Activated CD8-positive, alpha-beta memory T cell treated with anti-CD3 and anti-CD28 coated beads, Interleukin-2, amount 50 U/mL, for 1 hour (primary cell): ENCODE measurements at regions not wholly inside any gene's neighbourhood (a gene's known extent, or its start where the extent isn't known, plus 50 kb on each side); places are given as distances from the start of the nearest gene placed in this dataset.
A peak's percentile ranks its signal among the peaks of the same experiment; 100 is the strongest.
"Not testable (repeated sequence)": the region's sequence is repeated elsewhere in the genome, so short reads cannot be mapped to it uniquely, and the experiment has no call there.

Experiments
- DNase-seq: peaks from one replicate; pipeline ENCODE4 v3.0.0-alpha.2; 2020; ENCODE audit errors: extremely low read depth

GRCh38 chr2:190150413-190150812 is 87.9 kb upstream of the MSTN start:
- DNase-seq = no peak

GRCh38 chr2:190149908-190150307 is 87.4 kb upstream of the MSTN start:
- DNase-seq = no peak

- no peak for DNase-seq
Measured at GRCh38 chr2:190149200-190149599, 86.7 kb upstream of the MSTN start.

DNA sequence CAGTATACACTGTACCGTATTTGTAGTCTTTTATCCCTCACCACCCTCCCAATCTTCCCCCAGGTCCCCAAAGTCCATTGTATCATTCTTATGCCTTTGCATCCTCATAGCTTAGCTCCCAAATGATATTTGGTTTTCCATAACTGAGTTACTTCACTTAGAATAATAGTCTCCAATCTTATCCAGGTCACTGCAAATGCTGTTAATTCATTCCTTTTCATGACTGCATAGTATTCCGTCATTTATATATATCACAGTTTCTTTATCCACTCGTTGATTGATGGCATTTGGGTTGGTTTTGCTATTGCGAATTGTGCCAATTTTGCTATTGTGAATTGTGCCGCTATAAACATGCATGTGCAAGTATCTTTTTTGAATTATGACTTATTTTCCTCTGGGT is 83.6 kb upstream of the MSTN start:
- not testable (repeated sequence) for DNase-seq

- DNase-seq = not testable (repeated sequence)
Measured at GRCh38 chr2:190140474-190140873, 77.9 kb upstream of the MSTN start.

DNA sequence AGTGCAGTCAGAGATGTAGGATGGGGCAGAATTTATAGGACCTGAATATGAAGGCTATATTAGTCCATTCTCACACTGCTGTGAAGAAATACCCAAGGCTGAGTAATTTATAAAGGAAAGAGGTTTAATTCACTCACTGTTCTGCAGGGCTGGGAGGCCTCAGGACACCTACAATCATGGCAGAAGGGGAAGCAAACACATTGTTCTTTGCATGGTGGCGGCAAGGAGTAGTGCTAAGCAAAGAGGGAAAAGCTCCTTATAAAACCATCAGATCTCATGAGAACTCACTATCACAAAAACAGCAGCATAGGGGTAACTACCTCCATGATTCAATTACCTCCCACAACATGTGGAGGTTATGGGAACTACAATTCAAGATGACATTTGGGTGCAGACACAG is 76.8 kb upstream of the MSTN start:
- no peak for DNase-seq

- DNase-seq = no peak
Measured at GRCh38 chr2:190138032-190138431, 75.5 kb upstream of the MSTN start.

DNA sequence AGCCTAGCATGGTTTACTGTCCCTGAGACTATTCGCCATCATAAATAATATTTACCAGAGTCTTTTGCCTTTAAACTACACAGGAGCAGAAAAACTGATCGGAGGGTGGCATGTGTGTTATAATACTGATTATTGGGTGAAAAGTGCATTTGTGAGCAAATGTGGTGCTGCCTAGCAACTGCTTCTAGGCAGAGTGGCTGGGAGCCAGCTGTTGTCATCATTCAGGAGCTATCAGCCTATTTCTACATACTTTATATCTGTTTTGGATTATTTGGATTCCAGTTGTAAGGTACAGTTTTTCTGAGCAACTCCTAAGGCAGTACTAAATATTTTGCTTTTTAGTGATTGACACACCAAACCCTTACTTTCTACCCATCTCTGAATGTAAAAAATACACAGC is 75.0 kb upstream of the MSTN start:
- DNase-seq = no peak

GRCh38 chr2:190136825-190137224 is 74.3 kb upstream of the MSTN start:
- DNase-seq = no peak

DNA sequence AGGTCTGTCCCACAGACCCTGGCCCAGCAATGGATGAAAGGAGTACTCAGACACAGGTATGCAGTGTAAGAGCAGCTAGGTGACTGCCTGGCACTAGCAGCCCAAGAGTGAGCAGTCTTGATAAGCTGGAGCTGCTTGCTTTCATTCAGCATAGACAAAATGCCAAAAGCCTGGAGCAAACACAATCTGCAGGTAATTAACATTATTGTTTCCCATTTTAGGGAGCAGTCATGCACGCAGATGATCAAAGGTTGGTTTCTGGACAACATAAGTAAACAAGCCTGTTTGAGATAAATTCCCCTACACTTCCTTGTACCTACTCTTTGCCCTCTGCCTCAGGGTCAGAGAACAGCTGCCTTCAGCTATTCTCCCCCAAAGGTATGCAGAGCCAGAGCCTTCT is 73.7 kb upstream of the MSTN start:
- no peak for DNase-seq

GRCh38 chr2:190129421-190130199 is 67.1 kb upstream of the MSTN start:
- DNase-seq = no peak

DNA sequence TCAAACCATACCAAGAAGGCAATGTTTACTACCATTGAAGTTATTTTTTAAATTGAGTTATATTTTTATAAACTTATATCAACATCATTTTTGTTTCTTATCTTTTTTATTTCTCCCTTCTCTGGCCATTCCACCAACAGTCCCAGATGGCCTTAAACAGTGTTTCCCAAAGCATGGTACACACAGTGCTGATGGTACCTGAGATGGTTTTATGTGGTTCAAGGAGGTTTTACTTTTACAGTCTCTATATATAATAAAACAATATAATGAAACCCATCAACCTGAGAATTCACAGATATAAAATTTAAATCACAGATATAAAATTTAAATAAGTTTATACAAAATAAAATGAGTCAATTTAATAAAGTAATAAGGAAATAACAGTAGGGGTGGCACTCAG is 65.1 kb upstream of the MSTN start:
- DNase-seq = no peak

- no peak for DNase-seq
Measured at GRCh38 chr2:190126798-190127197, 64.3 kb upstream of the MSTN start.

DNA sequence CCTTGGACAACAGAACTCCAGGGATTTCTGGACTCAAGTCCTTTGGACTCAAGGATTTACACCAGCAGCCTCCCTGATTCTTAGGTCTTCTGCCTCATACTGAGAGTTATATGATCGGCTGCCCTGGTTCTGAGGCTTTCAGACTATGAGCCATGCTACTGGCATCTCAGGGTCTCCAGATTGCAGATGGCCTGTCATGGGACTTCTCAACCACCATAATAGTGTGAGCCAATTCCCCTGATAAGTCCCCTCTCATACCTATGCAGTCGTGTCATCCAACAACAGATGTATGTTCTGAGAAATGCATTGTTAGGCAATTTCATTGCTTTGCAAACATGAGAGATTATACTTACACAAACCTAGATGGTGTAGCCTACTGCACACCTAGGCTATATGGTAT is 61.4 kb upstream of the MSTN start:
- DNase-seq = no peak

DNA sequence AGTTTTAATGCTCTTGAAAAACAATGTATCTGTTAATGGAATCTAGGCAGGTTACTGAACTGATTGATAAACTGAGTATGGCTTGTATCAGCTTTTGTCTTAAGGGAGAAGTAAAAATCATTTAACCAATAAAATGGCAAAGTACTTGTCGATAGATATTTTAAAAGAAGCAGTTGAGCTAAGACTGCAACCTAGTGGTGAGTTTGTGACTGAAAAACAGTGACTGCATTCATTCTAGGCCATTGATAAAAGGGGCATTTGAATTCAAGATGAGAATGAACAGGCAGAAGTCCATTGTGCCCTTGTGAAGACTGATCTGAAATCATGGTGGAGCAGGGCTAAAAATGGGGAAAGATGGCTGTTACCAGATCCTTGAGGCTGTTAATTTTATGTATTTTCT is 59.4 kb upstream of the MSTN start:
- DNase-seq = no peak

DNA sequence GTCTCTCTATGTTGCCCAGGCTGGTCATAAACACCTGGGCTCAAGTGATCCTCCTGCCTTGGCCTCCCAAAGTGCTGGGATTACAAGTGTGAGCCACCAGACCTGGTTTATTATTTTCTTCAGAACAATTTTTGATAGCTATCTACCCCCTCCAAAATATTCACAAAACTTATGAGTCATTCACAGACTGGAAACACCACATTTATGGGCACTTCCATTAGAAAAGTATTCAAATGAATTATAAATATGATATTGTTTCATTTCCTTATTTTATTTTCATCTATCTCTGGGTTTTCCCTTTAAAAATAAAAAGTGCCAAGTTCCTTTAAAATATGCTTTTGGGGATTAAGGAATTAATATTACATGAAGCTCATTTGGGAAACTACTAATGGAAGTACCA is 58.8 kb upstream of the MSTN start:
- DNase-seq = no peak

DNA sequence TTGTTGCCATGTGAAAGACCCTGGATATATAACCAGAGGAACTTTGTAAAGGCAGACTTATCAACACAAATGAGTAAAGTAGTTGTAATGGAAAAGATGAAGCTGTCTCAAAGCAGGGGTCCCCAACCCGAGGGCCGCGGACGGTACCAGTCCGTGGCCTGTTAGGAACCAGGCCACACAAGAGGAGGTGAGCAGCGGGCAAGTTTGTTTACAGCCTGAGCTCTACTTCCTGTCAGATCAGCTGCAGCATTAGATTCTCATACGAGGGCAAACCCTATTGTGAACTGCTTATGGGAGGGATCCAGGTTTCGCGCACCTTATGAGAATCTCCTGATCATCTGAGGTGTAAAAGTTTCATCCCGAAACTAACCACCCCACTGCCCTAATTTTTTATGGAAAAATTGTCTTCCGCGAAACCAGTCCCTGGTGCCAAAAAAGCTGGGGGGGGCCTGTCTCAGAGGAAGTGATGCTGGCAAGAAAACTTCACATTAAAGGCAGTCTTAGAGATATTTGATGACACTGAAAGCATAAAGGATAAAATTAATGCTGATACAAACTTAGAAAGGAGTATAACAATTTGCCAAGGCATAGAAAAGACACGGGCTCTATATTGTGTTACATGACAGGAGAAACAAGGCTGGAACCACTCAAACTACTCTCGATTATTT is 57.5 kb upstream of the MSTN start:
- DNase-seq = no peak

DNA sequence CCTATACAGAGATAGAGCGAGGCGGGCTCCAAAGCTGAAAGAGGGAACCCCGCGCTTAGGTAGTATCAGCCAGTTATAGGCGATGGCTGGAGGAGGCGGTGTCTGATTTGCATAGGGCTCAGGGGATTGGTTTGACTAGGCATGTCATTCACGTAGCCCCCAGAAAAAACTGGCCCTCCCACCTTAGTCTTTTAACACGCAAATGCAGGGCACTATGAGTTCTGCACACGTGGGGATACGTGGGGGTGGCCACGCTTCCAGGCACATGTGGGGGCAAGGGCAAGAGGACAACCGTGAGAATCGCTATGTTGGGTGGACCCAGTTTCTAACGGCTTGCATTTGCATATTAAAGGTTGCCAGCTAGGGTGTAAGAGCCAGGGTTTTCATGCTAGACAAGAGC is 56.7 kb upstream of the MSTN start:
- peak; percentile 4 for DNase-seq

DNA sequence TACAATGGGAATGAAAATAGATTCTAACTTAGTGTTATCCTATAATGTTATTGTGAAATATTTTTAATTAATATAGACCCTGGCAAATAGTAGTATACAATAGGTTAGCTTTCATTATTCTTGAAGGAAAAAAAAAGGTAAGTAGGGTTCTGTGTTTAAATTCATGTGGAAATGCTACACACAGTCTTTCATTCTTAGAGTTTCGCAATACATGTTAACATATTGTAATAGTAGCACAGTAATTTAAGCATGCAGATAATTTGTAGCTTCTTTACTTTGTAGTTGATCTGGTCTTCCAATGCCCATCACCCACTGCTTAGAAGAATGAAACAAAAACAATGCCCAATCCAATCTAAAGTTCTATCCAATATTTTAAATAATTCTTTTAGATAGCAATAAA is 54.8 kb upstream of the MSTN start:
- no peak for DNase-seq

GRCh38 chr2:190113000-190113399 is 50.5 kb upstream of the MSTN start:
- DNase-seq = no peak
